OCI-LY3 (cell line): ENCODE measurements at regions not wholly inside any gene's neighbourhood (a gene's known extent, or its start where the extent isn't known, plus 50 kb on each side); places are given as distances from the start of the nearest gene placed in this dataset.
"Not testable (repeated sequence)": the region's sequence is repeated elsewhere in the genome, so short reads cannot be mapped to it uniquely, and the experiment has no call there.

Experiments
- EZH2phosphoT487 ChIP-seq: fragments of 200-600 bp; shearing (Covaris generic); IDR thresholded peaks from 2 replicates; pipeline ENCODE4 v1.6.1; 2018; ENCODE audit warnings: antibody characterized with exemption, mixed run types, low read depth
- TF ChIP-seq, protein P1 (sequence below): fragments of 200-600, 300-600 bp; sonication (generic); IDR thresholded peaks from 2 replicates; pipeline ENCODE4 v1.5.1; 2014; ENCODE audit warnings: antibody characterized with exemption, low read length, low read depth

GRCh38 chr7:66489741-66490140, 138.9 kb upstream of the KCTD7 start:
- TF ChIP-seq, protein P1, sequence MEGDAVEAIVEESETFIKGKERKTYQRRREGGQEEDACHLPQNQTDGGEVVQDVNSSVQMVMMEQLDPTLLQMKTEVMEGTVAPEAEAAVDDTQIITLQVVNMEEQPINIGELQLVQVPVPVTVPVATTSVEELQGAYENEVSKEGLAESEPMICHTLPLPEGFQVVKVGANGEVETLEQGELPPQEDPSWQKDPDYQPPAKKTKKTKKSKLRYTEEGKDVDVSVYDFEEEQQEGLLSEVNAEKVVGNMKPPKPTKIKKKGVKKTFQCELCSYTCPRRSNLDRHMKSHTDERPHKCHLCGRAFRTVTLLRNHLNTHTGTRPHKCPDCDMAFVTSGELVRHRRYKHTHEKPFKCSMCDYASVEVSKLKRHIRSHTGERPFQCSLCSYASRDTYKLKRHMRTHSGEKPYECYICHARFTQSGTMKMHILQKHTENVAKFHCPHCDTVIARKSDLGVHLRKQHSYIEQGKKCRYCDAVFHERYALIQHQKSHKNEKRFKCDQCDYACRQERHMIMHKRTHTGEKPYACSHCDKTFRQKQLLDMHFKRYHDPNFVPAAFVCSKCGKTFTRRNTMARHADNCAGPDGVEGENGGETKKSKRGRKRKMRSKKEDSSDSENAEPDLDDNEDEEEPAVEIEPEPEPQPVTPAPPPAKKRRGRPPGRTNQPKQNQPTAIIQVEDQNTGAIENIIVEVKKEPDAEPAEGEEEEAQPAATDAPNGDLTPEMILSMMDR: not testable (repeated sequence)
- TF ChIP-seq EZH2phosphoT487: not testable (repeated sequence)
